Heart right ventricle (tissue), 16 donors: ENCODE measurements at regions not wholly inside any gene's neighbourhood (a gene's known extent, or its start where the extent isn't known, plus 50 kb on each side); places are given as distances from the start of the nearest gene placed in this dataset.
A peak's percentile ranks its signal among the peaks of the same experiment; 100 is the strongest.

Source experiments
- ATAC-seq, 8 donors: fragments of 200-7000 bp; cut with Tn5 transposase; one replicate each; pipeline ENCODE4 v1.9.1; 2020; ENCODE audit warnings: mild to moderate bottlenecking in 8 of 8, moderate library complexity in 8 of 8, moderate number of reproducible peaks in 1 of 8
- DNase-seq, 2 donors: peaks; one replicate each; pipeline ENCODE4 v3.0.0-alpha.2; 2020
- H3K27ac ChIP-seq, 10 donors: fragments of 200-600 bp; sonication (generic) in 2 of 10; one replicate each; pipeline versions ENCODE4 v1.5.0 to v1.8.0; 2020 to 2022; ENCODE audit warnings: mild to moderate bottlenecking in 3 of 10
- H3K27me3 ChIP-seq, 7 donors: fragments of 200-600 bp; one replicate each; pipeline ENCODE4 v1.8.0; 2021 to 2022; ENCODE audit warnings: mild to moderate bottlenecking in 2 of 7
- H3K36me3 ChIP-seq, 9 donors: fragments of 200-600 bp; sonication (generic) in 1 of 9; one replicate each; pipeline versions ENCODE4 v1.5.0 to v1.8.0; 2020 to 2022; ENCODE audit warnings: mild to moderate bottlenecking in 2 of 9
- H3K4me1 ChIP-seq, 9 donors: fragments of 200-600 bp; sonication (generic) in 1 of 9; one replicate each; pipeline versions ENCODE4 v1.5.0 to v1.8.0; 2020 to 2022; ENCODE audit warnings: mild to moderate bottlenecking in 4 of 9
- H3K4me3 ChIP-seq, 10 donors: fragments of 200-600 bp; sonication (generic) in 2 of 10; one replicate each; pipeline versions ENCODE4 v1.5.0 to v1.8.0; 2020 to 2022; ENCODE audit warnings: mild to moderate bottlenecking in 7 of 10, moderate library complexity in 2 of 10
- H3K9me3 ChIP-seq, 11 donors: fragments of 200-600 bp in 10 of 11; sonication (generic) in 2 of 11; one replicate each; pipeline versions ENCODE4 v1.5.0 to v1.8.0; 2013 to 2022; ENCODE audit warnings: mild to moderate bottlenecking in 2 of 11, control low read depth in 1 of 11, moderate library complexity in 1 of 11
- WGBS, 2 donors: extraction: QIAGEN DNeasy Blood & Tissue Kit; methylation state at CpG; one replicate each; pipeline ENCODE4 v1.1.7; 2013; ENCODE audit warnings: inconsistent platforms in 1 of 2; 5-methylcytosine and 5-hydroxymethylcytosine counted together
- intact Hi-C, 10 donors: fragments of 100-400 bp; cut with DNase I; formaldehyde crosslinking; loops; one replicate each; pipeline versions ENCODE4 v1.11.1 to v1.14.2; 2022
- TF ChIP-seq, protein P1 (sequence below), 9 donors: fragments of 200-600 bp; sonication (generic) in 2 of 9; IDR thresholded peaks; one replicate each; pipeline versions ENCODE4 v1.5.0 to v1.8.0; 2021 to 2022; ENCODE audit warnings: antibody characterized with exemption in 9 of 9, mild to moderate bottlenecking in 5 of 9, moderate library complexity in 1 of 9
- donor health status: Arrhythmogenic right ventricular cardiomyopathy.
- donor health status: ischemic (EF 13 %, LVEDD 7.1; RV severe dilation, severe dysfunction).
- donor health status: healthy with polysubstance abuse.
- donor health status: DM: no; HTN: yes; CAD: no.
- donor health status: DM: no; HTN: no; CAD: no.
- donor health status: ischemic (EF 25% LVEDD 6.9; RV normal size, moderate dysfunction).
- donor health status: ischemic (EF 25% LVEDD 5.7; RV mildly dilated, moderate dysfunction).
- donor health status: healthy.
- donor health status: DM: yes; HTN: yes; CAD: no.
- donor health status: Ischemic cardiomyopathy.
- donor health status: ischemic (EF 35%, LVEDD 5.7; RV mildly dilated, moderate dysfunction).
- donor health status: nonischemic (EF 11% LVEDD 7.7; RV severe dilation, severe dysfunction).
- donor health status: DM: yes; HTN: yes; CAD: no.
- donor health status: PGD.
- donor health status: ischemic (EF 29% LVEDD 5.4; RV normal size, mild dysfunction).
- donor health status: nonischemic (EF 23%, LVEDD 6.1; RV moderate dilation, normal function).

DNA sequence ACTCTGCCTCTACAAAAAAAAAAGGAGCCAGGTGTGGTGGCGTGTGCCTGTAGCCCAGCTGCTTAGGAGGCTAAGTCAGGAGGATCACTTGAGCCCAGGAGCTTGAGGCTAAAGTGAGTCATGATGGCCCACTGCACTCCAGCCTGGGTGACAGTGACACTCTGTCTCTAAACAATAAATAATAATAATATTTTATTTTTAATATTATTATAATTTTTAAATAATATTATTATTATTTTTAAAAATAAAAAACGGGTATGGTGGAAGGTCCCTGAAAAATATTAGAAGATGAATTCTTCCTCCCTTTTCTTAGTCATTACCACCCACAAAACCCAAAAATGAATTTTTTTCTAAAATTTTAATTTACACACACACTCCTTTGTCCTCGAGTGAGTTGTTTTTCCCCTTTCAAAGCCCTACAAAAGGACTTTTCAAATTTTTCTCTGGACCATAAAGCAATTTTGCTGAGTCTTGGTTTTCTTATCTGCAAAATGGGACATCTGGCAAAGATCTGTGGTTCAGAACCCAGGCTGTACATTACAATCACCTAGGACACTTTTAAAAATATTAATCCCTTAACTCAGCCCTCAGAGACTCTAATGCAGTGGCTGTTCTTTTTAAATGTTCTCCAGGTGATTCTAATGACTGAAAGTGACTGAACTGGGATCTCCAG is 174.0 kb upstream of the NEBL start:
- TF ChIP-seq, protein P1, sequence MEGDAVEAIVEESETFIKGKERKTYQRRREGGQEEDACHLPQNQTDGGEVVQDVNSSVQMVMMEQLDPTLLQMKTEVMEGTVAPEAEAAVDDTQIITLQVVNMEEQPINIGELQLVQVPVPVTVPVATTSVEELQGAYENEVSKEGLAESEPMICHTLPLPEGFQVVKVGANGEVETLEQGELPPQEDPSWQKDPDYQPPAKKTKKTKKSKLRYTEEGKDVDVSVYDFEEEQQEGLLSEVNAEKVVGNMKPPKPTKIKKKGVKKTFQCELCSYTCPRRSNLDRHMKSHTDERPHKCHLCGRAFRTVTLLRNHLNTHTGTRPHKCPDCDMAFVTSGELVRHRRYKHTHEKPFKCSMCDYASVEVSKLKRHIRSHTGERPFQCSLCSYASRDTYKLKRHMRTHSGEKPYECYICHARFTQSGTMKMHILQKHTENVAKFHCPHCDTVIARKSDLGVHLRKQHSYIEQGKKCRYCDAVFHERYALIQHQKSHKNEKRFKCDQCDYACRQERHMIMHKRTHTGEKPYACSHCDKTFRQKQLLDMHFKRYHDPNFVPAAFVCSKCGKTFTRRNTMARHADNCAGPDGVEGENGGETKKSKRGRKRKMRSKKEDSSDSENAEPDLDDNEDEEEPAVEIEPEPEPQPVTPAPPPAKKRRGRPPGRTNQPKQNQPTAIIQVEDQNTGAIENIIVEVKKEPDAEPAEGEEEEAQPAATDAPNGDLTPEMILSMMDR (IDR thresholded peaks at IDR 0.05) = no peak
- intact Hi-C loops = loop anchor here in 2 of 10 donors (5.0 to 10.0 kb wide), 2 partner anchors 174 to 884 kb away; partner anchors contain the start of gene NEBL (in 1 of the 2)
- H3K4me3 ChIP-seq = no peak overlapping the region
- H3K27ac ChIP-seq = no peak overlapping the region
- no peaks in the 10 kb centered on the region for H3K9me3 ChIP-seq
- WGBS, 2 donors = 87 to 90% methylated on average over 3 of the region's 3 CpGs
- no peak for DNase-seq
- H3K27me3 ChIP-seq = no peaks in the 10 kb centered on the region
- H3K4me1 ChIP-seq = peaks cover 0 to 39% (median 12%) of the 10 kb centered on the region in 9 donors
- no peaks in the 10 kb centered on the region for H3K36me3 ChIP-seq
- no peak for ATAC-seq

DNA sequence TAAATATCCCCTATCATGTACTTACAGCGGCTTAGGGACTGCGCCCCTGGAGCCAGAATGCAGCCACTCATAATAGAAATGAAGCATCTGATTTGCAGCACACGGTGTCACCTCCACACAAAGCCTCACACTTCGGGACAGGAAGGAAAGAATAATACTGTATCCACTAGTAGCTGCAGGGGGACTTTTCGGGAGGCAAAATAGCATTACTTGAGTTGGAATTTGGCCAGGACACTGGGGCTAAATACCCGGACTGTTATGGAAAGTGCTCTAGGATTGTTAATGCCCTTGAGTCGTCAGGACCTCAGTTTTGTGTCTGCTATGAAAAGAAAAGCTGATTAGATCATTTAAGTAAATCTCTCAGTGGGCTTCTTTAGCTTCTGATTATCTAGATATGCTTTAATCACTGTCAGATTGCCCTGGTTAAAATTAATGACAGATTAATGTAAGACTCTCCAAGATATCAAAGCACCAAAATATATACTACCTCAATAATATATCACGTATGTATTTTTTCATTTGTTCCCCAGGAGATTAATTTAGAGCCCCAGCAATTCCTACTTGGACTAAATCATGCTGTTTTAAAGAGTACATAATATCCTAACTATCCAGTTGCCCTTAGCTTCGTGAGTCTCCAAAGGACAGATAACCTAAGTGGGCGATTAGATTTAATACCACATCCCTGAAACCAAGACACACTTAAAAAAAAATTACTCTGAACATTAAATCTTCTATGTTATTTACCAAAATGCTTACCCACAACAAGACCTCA is 173.0 kb upstream of the NEBL start:
- H3K4me1 ChIP-seq = peaks cover 0 to 41% (median 12%) of the 10 kb centered on the region in 9 donors
- no peaks in the 10 kb centered on the region for H3K9me3 ChIP-seq
- no peaks in the 10 kb centered on the region for H3K27me3 ChIP-seq
- no peak overlapping the region for H3K4me3 ChIP-seq
- H3K36me3 ChIP-seq = no peaks in the 10 kb centered on the region
- no peak for DNase-seq
- TF ChIP-seq, protein P1 (IDR thresholded peaks at IDR 0.05) = no peak
- ATAC-seq = peak in 6 of 8 donors; percentile 53 to 79 (median 66)
- peak overlapping the region in 8 of 10 donors; percentile 25 to 66 (median 44) for H3K27ac ChIP-seq
- 27 to 34% methylated on average over 10 of the region's 10 CpGs for WGBS, 2 donors
- intact Hi-C loops = loop anchor here in 4 of 10 donors (2.0 to 10.0 kb wide), 4 partner anchors 171 to 885 kb away; partner anchors contain the start of gene NEBL (in 2 of the 4)

DNA sequence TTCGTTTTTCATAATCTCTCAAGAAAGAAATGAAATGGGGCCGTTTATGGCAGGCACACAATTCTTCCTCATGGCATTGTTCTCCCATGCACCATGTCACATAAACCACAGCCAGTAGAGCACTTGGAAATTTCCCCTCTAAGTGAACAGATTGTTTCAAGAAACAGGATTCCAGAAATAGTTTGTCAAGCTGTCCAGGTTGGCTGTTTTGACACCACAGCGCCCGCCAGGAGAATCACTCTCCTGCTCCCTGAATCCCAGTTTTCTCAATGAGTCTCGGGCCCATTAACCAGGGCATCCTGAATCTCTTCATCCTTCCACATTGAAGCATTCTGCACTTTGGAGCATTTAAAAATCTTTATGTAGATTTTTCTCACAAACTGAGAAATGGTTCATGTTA is 172.2 kb upstream of the NEBL start:
- H3K27ac ChIP-seq = peak overlapping the region in 8 of 10 donors; percentile 25 to 66 (median 44)
- peak in 1 of 8 donors; percentile 18 for ATAC-seq

More for the DNA sequence above, 172.2 kb upstream of the NEBL start:
- H3K27me3 ChIP-seq = no peaks in the 10 kb centered on the region
- no peak overlapping the region for H3K4me3 ChIP-seq
- no peak for DNase-seq
- H3K36me3 ChIP-seq = no peaks in the 10 kb centered on the region
- 74 to 83% methylated on average over 5 of the region's 5 CpGs for WGBS, 2 donors
- intact Hi-C loops = loop anchor here in 2 of 10 donors (2.0 to 10.0 kb wide), 2 partner anchors 170 to 174 kb away; partner anchors contain the start of gene NEBL (in 1 of the 2)
- TF ChIP-seq, protein P1 (IDR thresholded peaks at IDR 0.05) = no peak
- H3K4me1 ChIP-seq = peaks cover 0 to 47% (median 12%) of the 10 kb centered on the region in 9 donors
- H3K9me3 ChIP-seq = no peaks in the 10 kb centered on the region
